Right lobe of liver (tissue), 4 donors: ENCODE measurements at regions not wholly inside any gene's neighbourhood (a gene's known extent, or its start where the extent isn't known, plus 50 kb on each side); places are given as distances from the start of the nearest gene placed in this dataset.

Experiments used
- POLR2A ChIP-seq: fragments of 450-650 bp; IDR thresholded peaks from one replicate; pipeline ENCODE4 v1.6.1; 2017; ENCODE audit warnings: antibody characterized with exemption, mild to moderate bottlenecking
- TF ChIP-seq, protein P1 (sequence below), 4 donors: fragments of 200-600 bp in 3 of 4; fragments of 450-650 bp in 1 of 4; IDR thresholded peaks; one replicate each; pipeline versions ENCODE4 v1.5.1 to v1.8.0; 2016 to 2022; ENCODE audit warnings: antibody characterized with exemption in 4 of 4, mild to moderate bottlenecking in 2 of 4
- donor health status: DM: no; HTN: no; CAD: no.
- donor health status: DM: no; HTN: no; CAD: no.
- donor health status: DM: no; HTN: yes; CAD: no.

DNA sequence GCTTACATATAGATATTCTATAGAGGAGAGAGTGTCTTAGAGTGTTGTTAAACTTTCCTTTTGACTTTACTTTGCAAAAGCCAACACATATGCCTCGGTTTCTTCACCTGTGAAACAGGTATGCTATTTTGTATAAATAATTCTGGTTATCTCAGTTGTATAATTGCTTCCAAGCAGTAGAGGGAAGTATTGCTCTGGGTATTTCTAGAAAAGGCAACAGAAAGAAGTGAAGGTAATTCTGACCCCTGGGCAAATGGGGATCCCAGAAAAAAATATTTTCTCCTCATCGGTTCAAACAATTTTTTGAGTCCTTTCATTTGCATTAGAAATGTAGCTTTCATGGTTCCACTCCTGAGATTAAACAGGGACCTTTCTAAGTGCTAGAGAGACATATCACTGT lies 216.5 kb upstream of the SEMA6D start:
- TF ChIP-seq POLR2A, result no peak
- TF ChIP-seq, protein P1, sequence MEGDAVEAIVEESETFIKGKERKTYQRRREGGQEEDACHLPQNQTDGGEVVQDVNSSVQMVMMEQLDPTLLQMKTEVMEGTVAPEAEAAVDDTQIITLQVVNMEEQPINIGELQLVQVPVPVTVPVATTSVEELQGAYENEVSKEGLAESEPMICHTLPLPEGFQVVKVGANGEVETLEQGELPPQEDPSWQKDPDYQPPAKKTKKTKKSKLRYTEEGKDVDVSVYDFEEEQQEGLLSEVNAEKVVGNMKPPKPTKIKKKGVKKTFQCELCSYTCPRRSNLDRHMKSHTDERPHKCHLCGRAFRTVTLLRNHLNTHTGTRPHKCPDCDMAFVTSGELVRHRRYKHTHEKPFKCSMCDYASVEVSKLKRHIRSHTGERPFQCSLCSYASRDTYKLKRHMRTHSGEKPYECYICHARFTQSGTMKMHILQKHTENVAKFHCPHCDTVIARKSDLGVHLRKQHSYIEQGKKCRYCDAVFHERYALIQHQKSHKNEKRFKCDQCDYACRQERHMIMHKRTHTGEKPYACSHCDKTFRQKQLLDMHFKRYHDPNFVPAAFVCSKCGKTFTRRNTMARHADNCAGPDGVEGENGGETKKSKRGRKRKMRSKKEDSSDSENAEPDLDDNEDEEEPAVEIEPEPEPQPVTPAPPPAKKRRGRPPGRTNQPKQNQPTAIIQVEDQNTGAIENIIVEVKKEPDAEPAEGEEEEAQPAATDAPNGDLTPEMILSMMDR (IDR thresholded peaks at IDR 0.05), result no peak
